ENCODE measurements at regions not wholly inside any gene's neighbourhood (a gene's known extent, or its start where the extent isn't known, plus 50 kb on each side); places are given as distances from the start of the nearest gene placed in this dataset.
A peak's percentile ranks its signal among the peaks of the same experiment; 100 is the strongest.

DNA sequence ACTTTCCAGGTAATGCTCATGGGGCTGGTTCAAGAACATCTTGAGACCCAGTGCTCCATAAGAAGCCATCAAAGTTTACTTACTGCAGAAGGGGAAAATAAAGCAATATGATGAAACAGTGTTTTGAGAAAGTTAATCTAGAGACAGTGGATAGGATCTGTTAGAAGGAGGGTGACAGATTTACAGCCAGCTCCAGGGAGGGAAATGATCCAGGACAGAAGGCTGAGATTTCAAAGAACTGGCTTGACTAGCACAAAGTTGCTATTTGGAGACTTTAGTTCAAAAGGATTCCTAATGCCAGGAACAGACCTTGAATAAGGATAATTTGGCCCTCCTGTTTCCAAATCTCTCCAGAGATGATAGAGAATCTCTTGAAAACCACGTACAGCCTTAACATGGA, 166.5 kb upstream of the NECTIN3 start:
- peak; percentile 59 for DNase-seq (ENCODE audit: low read depth)
- TF ChIP-seq CTCF (IDR thresholded peaks at IDR 0.05; ENCODE audit: insufficient read depth, low read depth, low read length): no peak
- H3K4me3 ChIP-seq (ENCODE audit: low read depth, low read length): no peak overlapping the region

- no peak for DNase-seq (ENCODE audit: low read depth)
- H3K4me3 ChIP-seq (ENCODE audit: low read depth, low read length): no peak overlapping the region
- TF ChIP-seq CTCF (IDR thresholded peaks at IDR 0.05; ENCODE audit: insufficient read depth, low read depth, low read length): no peak
Measured at GRCh38 chr3:110909839-110910238, 161.8 kb upstream of the NECTIN3 start.

- DNase-seq (ENCODE audit: low read depth): peak; percentile 76
- no peak for TF ChIP-seq CTCF (IDR thresholded peaks at IDR 0.05; ENCODE audit: insufficient read depth, low read depth, low read length)
- H3K4me3 ChIP-seq (ENCODE audit: low read depth, low read length): no peak overlapping the region
Measured at GRCh38 chr3:110910346-110910955, 161.2 kb upstream of the NECTIN3 start.

DNA sequence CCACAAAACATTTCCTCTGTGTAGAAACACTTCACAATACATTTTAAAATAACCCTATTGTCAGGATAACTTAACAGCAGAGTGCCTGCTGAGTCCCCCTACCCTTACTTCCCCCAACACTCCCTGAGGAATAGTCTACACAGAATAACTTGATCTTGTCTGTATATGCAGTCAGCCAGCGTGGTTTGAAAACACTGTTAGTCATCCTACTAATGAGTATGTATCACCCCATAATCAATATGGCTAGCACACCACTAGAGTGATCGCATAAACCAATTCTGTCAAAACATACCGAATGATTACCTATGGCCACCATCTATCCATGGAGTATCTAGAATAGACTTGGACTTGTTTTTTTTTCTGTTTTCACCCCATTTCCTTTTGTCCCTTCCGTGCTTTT, 152.7 kb upstream of the NECTIN3 start:
- DNase-seq (ENCODE audit: low read depth): no peak
- H3K4me3 ChIP-seq (ENCODE audit: low read depth, low read length): no peak overlapping the region
- TF ChIP-seq CTCF (IDR thresholded peaks at IDR 0.05; ENCODE audit: insufficient read depth, low read depth, low read length): no peak

DNA sequence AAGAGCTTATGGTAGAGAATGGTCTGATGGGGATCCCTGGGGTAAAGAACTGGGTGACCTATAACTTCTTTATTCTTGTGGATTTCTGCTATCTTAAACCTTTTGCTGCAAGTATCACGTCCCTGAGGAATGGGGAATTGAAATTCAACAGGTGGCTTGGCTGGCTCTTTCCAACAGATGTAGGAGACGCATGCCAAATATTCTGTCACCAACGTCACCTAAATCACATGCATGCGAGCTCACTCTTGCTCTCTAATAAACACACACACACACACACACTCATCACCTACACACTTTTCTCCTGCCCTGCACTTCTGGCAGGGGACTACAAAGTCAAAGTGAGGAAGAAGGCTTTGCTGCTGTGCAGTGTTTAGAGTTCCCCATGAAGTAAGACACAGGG, 145.8 kb upstream of the NECTIN3 start:
- no peak for TF ChIP-seq CTCF (IDR thresholded peaks at IDR 0.05; ENCODE audit: insufficient read depth, low read depth, low read length)
- H3K4me3 ChIP-seq (ENCODE audit: low read depth, low read length): no peak overlapping the region
- no peak for DNase-seq (ENCODE audit: low read depth)

DNA sequence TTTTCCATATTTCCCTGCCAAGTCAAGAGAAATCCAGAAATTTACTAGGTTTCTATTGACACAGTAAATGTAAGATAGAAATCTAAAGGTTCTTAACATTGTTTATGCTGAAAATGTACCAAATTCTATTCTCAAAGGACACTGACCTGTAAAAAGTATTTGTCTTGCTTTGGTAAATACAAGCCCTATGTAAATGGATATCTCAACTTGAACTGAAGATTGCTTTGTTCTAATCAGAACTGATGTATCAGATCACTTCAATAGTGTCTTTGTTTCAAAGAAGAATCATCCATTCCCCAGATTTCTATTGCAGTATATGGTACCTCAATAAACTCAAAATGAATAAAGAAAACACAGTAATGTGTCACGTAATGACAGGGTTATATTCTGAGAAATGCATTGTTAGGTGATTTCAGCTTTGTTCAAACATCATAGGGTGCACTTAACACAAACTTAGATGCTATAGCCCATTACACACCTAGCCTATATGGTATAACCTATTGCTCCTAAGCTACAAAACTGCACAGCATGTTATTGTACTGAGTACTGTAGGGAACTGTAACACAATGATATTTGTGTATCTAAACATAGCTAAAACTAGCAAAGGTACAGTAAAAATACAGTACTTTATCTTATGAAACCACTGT, 143.5 kb upstream of the NECTIN3 start:
- no peak for DNase-seq (ENCODE audit: low read depth)
- H3K4me3 ChIP-seq (ENCODE audit: low read depth, low read length): no peak overlapping the region
- no peak for TF ChIP-seq CTCF (IDR thresholded peaks at IDR 0.05; ENCODE audit: insufficient read depth, low read depth, low read length)

- H3K4me3 ChIP-seq (ENCODE audit: low read depth, low read length): no peak overlapping the region
- DNase-seq (ENCODE audit: low read depth): no peak
- TF ChIP-seq CTCF (IDR thresholded peaks at IDR 0.05; ENCODE audit: insufficient read depth, low read depth, low read length): no peak
Measured at GRCh38 chr3:110929816-110930215, 141.8 kb upstream of the NECTIN3 start.
